DND-41 (cell line): ENCODE measurements at regions not wholly inside any gene's neighbourhood (a gene's known extent, or its start where the extent isn't known, plus 50 kb on each side); places are given as distances from the start of the nearest gene placed in this dataset.
"Not testable (repeated sequence)": the region's sequence is repeated elsewhere in the genome, so short reads cannot be mapped to it uniquely, and the experiment has no call there.

Experiments
- ATAC-seq: fragments of 200-7000 bp; cut with Tn5 transposase; 3 replicates; pipeline ENCODE4 v1.9.1; 2021; ENCODE audit warnings: low read depth; ENCODE audit not compliant: insufficient read depth
- DNase-seq: peaks from one replicate; pipeline ENCODE4 v3.0.0-alpha.2; 2020
- H2AFZ ChIP-seq: 2 replicates; pipeline ENCODE4 v1.6.0; 2012; ENCODE audit warnings: low read depth, low read length
- H3K27ac ChIP-seq: 2 replicates; pipeline ENCODE4 v1.5.1; 2012; ENCODE audit warnings: low read length, inconsistent platforms
- H3K27me3 ChIP-seq: fragments of 200-600 bp; sonication (generic); 2 replicates; pipeline ENCODE4 v1.6.0; 2012; ENCODE audit warnings: low read length, mild to moderate bottlenecking, inconsistent platforms; ENCODE audit not compliant: insufficient read depth, poor library complexity
- H3K36me3 ChIP-seq: 2 replicates; pipeline ENCODE4 v1.5.1; 2012; ENCODE audit warnings: low read length, inconsistent platforms; ENCODE audit not compliant: insufficient read depth
- H3K4me1 ChIP-seq: 2 replicates; pipeline ENCODE4 v1.5.1; 2012; ENCODE audit warnings: mild to moderate bottlenecking, low read length; ENCODE audit not compliant: insufficient read depth
- H3K4me2 ChIP-seq: 2 replicates; pipeline ENCODE4 v1.6.0; 2012; ENCODE audit warnings: mild to moderate bottlenecking, moderate library complexity, low read length, inconsistent platforms; ENCODE audit not compliant: insufficient read depth
- H3K4me3 ChIP-seq, 2 experiments: fragments of 200-600 bp in 1 of 2; shearing (Covaris generic) in 1 of 2; 2 replicates each; pipeline ENCODE4 v1.5.1; 2012 to 2016; ENCODE audit warnings: inconsistent platforms in 2 of 2, low read length in 2 of 2, mild to moderate bottlenecking in 2 of 2, low read depth in 1 of 2, moderate library complexity in 1 of 2
- H3K79me2 ChIP-seq: 2 replicates; pipeline ENCODE4 v1.6.0; 2012; ENCODE audit warnings: low read length, inconsistent platforms; ENCODE audit not compliant: insufficient read depth
- H3K9ac ChIP-seq: 2 replicates; pipeline ENCODE4 v1.6.0; 2012; ENCODE audit warnings: low read depth, mild to moderate bottlenecking, inconsistent platforms, low read length, moderate library complexity
- H3K9me3 ChIP-seq: 2 replicates; pipeline ENCODE4 v1.5.1; 2012; ENCODE audit warnings: low read length, moderate library complexity, mild to moderate bottlenecking, inconsistent platforms; ENCODE audit not compliant: insufficient read depth, severe bottlenecking
- H4K20me1 ChIP-seq: 2 replicates; pipeline ENCODE4 v1.6.0; 2012; ENCODE audit warnings: low read length; ENCODE audit not compliant: insufficient read depth
- CTCF ChIP-seq: IDR thresholded peaks from 2 replicates; pipeline ENCODE4 v1.5.1; 2012; ENCODE audit warnings: borderline replicate concordance, low read length, moderate library complexity, mild to moderate bottlenecking; ENCODE audit not compliant: poor library complexity, severe bottlenecking; ENCODE audit errors: extremely low read depth
- EZH2 ChIP-seq: IDR thresholded peaks from 3 replicates; pipeline ENCODE4 v1.6.1; 2012; ENCODE audit warnings: borderline replicate concordance, low read depth, mild to moderate bottlenecking, moderate library complexity, low read length, inconsistent platforms; ENCODE audit not compliant: severe bottlenecking

- Histone ChIP-seq H4K20me1 (no peaks in the 10 kb centered on the region), H3K9me3 (no peaks in the 10 kb centered on the region), H3K27ac (peak overlapping the region; percentile 96), H3K79me2 (no peaks in the 10 kb centered on the region), H2AFZ (peak overlapping the region; percentile 50), H3K4me1 (peaks cover 70% of the 10 kb centered on the region), H3K27me3 (no peaks in the 10 kb centered on the region), H3K4me2 (peak overlapping the region; percentile 52), H3K9ac (peak overlapping the region; percentile 65), H3K4me3 (no peak overlapping the region), H3K36me3 (no peaks in the 10 kb centered on the region)
- no peak for ATAC-seq
- TF ChIP-seq EZH2 (no peak), CTCF (no peak)
- DNase-seq: no peak
Measured at GRCh38 chr3:162722337-162722736, 1225.7 kb downstream of the OTOL1 start.

GRCh38 chr3:162722796-162723195 lies 1226.2 kb downstream of the OTOL1 start:
- H3K4me1 ChIP-seq: peaks cover 65% of the 10 kb centered on the region

GRCh38 chr3:162729686-162730085 lies 1233.1 kb downstream of the OTOL1 start:
- DNase-seq: no peak
- H3K27me3 ChIP-seq: no peaks in the 10 kb centered on the region
- H3K79me2 ChIP-seq: no peaks in the 10 kb centered on the region
- H3K4me2 ChIP-seq: no peak overlapping the region
- H3K4me1 ChIP-seq: peaks cover 20% of the 10 kb centered on the region
- H3K27ac ChIP-seq: no peak overlapping the region
- no peaks in the 10 kb centered on the region; the same call in 1 of the 2 replicates for H3K36me3 ChIP-seq
- H3K4me3 ChIP-seq: no peak overlapping the region
- TF ChIP-seq CTCF (no peak), EZH2 (no peak)
- no peak for ATAC-seq
- no peaks in the 10 kb centered on the region for H4K20me1 ChIP-seq
- H3K9ac ChIP-seq: no peak overlapping the region
- H2AFZ ChIP-seq: no peak overlapping the region
- H3K9me3 ChIP-seq: peaks cover 9% of the 10 kb centered on the region

More at GRCh38 chr3:162722796-162723195, 1226.2 kb downstream of the OTOL1 start:
- not testable (repeated sequence) for H4K20me1 ChIP-seq, H3K36me3 ChIP-seq, ATAC-seq, H3K9me3 ChIP-seq, H3K4me3 ChIP-seq, H3K79me2 ChIP-seq, H3K27me3 ChIP-seq, DNase-seq, H2AFZ ChIP-seq, H3K4me2 ChIP-seq
- peak overlapping the region; percentile 96 for H3K27ac ChIP-seq
- H3K9ac ChIP-seq: peak overlapping the region; percentile 65; the same call in 1 of the 2 replicates

GRCh38 chr3:162731961-162732360 lies 1235.4 kb downstream of the OTOL1 start:
- H3K9me3 ChIP-seq, H3K4me3 ChIP-seq, DNase-seq, ATAC-seq, H3K27me3 ChIP-seq, H3K79me2 ChIP-seq, H3K36me3 ChIP-seq, H3K9ac ChIP-seq, H4K20me1 ChIP-seq, H3K4me2 ChIP-seq: not testable (repeated sequence)
- Histone ChIP-seq H3K27ac (peak overlapping the region; percentile 66), H2AFZ (peak overlapping the region; percentile 58; the same call in 1 of the 2 replicates), H3K4me1 (peaks cover 24% of the 10 kb centered on the region)
